Activated T-cell treated with anti-CD3 and anti-CD28 coated beads, Interleukin-2, amount 50 U/mL, for 72 hours (primary cell): ENCODE measurements at regions not wholly inside any gene's neighbourhood (a gene's known extent, or its start where the extent isn't known, plus 50 kb on each side); places are given as distances from the start of the nearest gene placed in this dataset.

ENCODE experiments used
- ATAC-seq, 2 donors: fragments of 150-1000 bp; cut with Tn5 transposase; replicated peaks in 1 of 2; 2 replicates each; pipeline ENCODE4 v1.10.0; 2021; ENCODE audit warnings: moderate library complexity in 2 of 2, mild to moderate bottlenecking in 1 of 2
- DNase-seq, 2 donors: peaks; one replicate each; pipeline ENCODE4 v3.0.0; 2021 to 2022; ENCODE audit warnings: mixed read lengths in 1 of 2
- H3K27ac Mint-ChIP-seq: one replicate; pipeline ENCODE4 v1.8.0; 2022; ENCODE audit warnings: mild to moderate bottlenecking, moderate library complexity, mixed read lengths
- H3K27me3 Mint-ChIP-seq: one replicate; pipeline ENCODE4 v1.8.0; 2022; ENCODE audit warnings: low read depth, mixed read lengths
- H3K36me3 Mint-ChIP-seq, 2 donors: one replicate each; pipeline ENCODE4 v1.8.0; 2022; ENCODE audit warnings: mixed read lengths in 2 of 2, mild to moderate bottlenecking in 1 of 2; ENCODE audit not compliant: insufficient read depth in 2 of 2
- H3K4me1 Mint-ChIP-seq: one replicate; pipeline ENCODE4 v1.8.0; 2022; ENCODE audit warnings: low read depth, mixed read lengths
- H3K4me3 Mint-ChIP-seq, 2 donors: one replicate each; pipeline ENCODE4 v1.8.0; 2022; ENCODE audit warnings: mild to moderate bottlenecking in 2 of 2, mixed read lengths in 2 of 2, moderate library complexity in 2 of 2
- H3K9me3 Mint-ChIP-seq, 2 donors: one replicate each; pipeline ENCODE4 v1.8.0; 2022; ENCODE audit warnings: mixed read lengths in 2 of 2

GRCh38 chr14:71472356-71473340, 459.6 kb upstream of the RGS6 start:
- no peak for DNase-seq
- H3K9me3 Mint-ChIP-seq: peaks cover 2 to 6% of the 10 kb centered on the region in 2 donors
- no peaks in the 10 kb centered on the region for H3K27me3 Mint-ChIP-seq
- peak overlapping the region in 1 of 2 donors; percentile 59 for H3K4me3 Mint-ChIP-seq
- H3K4me1 Mint-ChIP-seq: peaks cover 64% of the 10 kb centered on the region
- no peak overlapping the region for H3K27ac Mint-ChIP-seq
- peak; percentile 74 to 76 for ATAC-seq
- peaks cover 5 to 6% of the 10 kb centered on the region in 2 donors for H3K36me3 Mint-ChIP-seq

GRCh38 chr14:71473843-71474242, 458.4 kb upstream of the RGS6 start:
- Mint-ChIP-seq H3K27me3 (no peaks in the 10 kb centered on the region), H3K36me3 (no peaks in the 10 kb centered on the region)

GRCh38 chr14:71474301-71475265, 457.6 kb upstream of the RGS6 start:
- DNase-seq (no peak), ATAC-seq (no peak)
- no peaks in the 10 kb centered on the region for H3K27me3 Mint-ChIP-seq
- no peak overlapping the region for H3K4me3 Mint-ChIP-seq
- H3K4me1 Mint-ChIP-seq: peaks cover 77% of the 10 kb centered on the region
- no peaks in the 10 kb centered on the region for H3K9me3 Mint-ChIP-seq
- no peaks in the 10 kb centered on the region for H3K36me3 Mint-ChIP-seq
- no peak overlapping the region for H3K27ac Mint-ChIP-seq

More at GRCh38 chr14:71473843-71474242, 458.4 kb upstream of the RGS6 start:
- peak overlapping the region; percentile 2 for H3K27ac Mint-ChIP-seq
- peaks cover 75% of the 10 kb centered on the region for H3K4me1 Mint-ChIP-seq
- H3K9me3 Mint-ChIP-seq: no peaks in the 10 kb centered on the region
- DNase-seq (no peak), ATAC-seq (no peak)
- no peak overlapping the region for H3K4me3 Mint-ChIP-seq

GRCh38 chr14:71475916-71476315, 456.3 kb upstream of the RGS6 start:
- no peaks in the 10 kb centered on the region for H3K9me3 Mint-ChIP-seq
- peak in 1 of 2 donors; percentile 15 for DNase-seq
- no peak overlapping the region for H3K4me3 Mint-ChIP-seq
- ATAC-seq: peak; percentile 70 to 73
- no peak overlapping the region for H3K27ac Mint-ChIP-seq
- H3K27me3 Mint-ChIP-seq: no peaks in the 10 kb centered on the region
- H3K4me1 Mint-ChIP-seq: peaks cover 69% of the 10 kb centered on the region
- no peaks in the 10 kb centered on the region for H3K36me3 Mint-ChIP-seq

- Mint-ChIP-seq H3K9me3 (no peaks in the 10 kb centered on the region), H3K4me3 (peak overlapping the region; percentile 13 to 20), H3K36me3 (no peaks in the 10 kb centered on the region), H3K27me3 (no peaks in the 10 kb centered on the region), H3K4me1 (peaks cover 50% of the 10 kb centered on the region), H3K27ac (no peak overlapping the region)
- DNase-seq (peak; percentile 9 to 15), ATAC-seq (peak; percentile 39 to 54)
Observed at GRCh38 chr14:71478542-71478941, 453.7 kb upstream of the RGS6 start.

- Mint-ChIP-seq H3K4me3 (no peak overlapping the region), H3K9me3 (no peaks in the 10 kb centered on the region), H3K27me3 (no peaks in the 10 kb centered on the region)
Observed at GRCh38 chr14:71481021-71481654, 451.1 kb upstream of the RGS6 start.

GRCh38 chr14:71482671-71483070, 449.6 kb upstream of the RGS6 start:
- Mint-ChIP-seq H3K27me3 (no peaks in the 10 kb centered on the region), H3K27ac (no peak overlapping the region), H3K36me3 (peaks cover 2 to 3% of the 10 kb centered on the region in 2 donors), H3K4me1 (peaks cover 36% of the 10 kb centered on the region), H3K4me3 (no peak overlapping the region), H3K9me3 (no peaks in the 10 kb centered on the region)
- DNase-seq (no peak), ATAC-seq (no peak)

More at GRCh38 chr14:71481021-71481654, 451.1 kb upstream of the RGS6 start:
- DNase-seq: no peak
- Mint-ChIP-seq H3K27ac (no peak overlapping the region), H3K4me1 (peaks cover 37% of the 10 kb centered on the region), H3K36me3 (peaks cover 0 to 3% of the 10 kb centered on the region in 2 donors)
- ATAC-seq: no peak

- Mint-ChIP-seq H3K9me3 (no peaks in the 10 kb centered on the region), H3K4me3 (no peak overlapping the region), H3K27ac (no peak overlapping the region), H3K36me3 (peaks cover 2 to 3% of the 10 kb centered on the region in 2 donors), H3K4me1 (peaks cover 35% of the 10 kb centered on the region), H3K27me3 (no peaks in the 10 kb centered on the region)
- no peak for ATAC-seq
- DNase-seq: no peak
Observed at GRCh38 chr14:71483154-71483553, 449.1 kb upstream of the RGS6 start.

GRCh38 chr14:71485833-71486232, 446.4 kb upstream of the RGS6 start:
- H3K36me3 Mint-ChIP-seq: peaks cover 2 to 3% of the 10 kb centered on the region in 2 donors
- H3K27me3 Mint-ChIP-seq: no peaks in the 10 kb centered on the region
- H3K4me3 Mint-ChIP-seq: no peak overlapping the region
- ATAC-seq: no peak
- H3K27ac Mint-ChIP-seq: no peak overlapping the region
- no peak for DNase-seq
- H3K4me1 Mint-ChIP-seq: peaks cover 23% of the 10 kb centered on the region
- no peaks in the 10 kb centered on the region for H3K9me3 Mint-ChIP-seq

- H3K27ac Mint-ChIP-seq: no peak overlapping the region
- H3K27me3 Mint-ChIP-seq: no peaks in the 10 kb centered on the region
- no peak overlapping the region for H3K4me3 Mint-ChIP-seq
Observed at GRCh38 chr14:71486279-71486678, 445.9 kb upstream of the RGS6 start.

GRCh38 chr14:71487449-71487848, 444.8 kb upstream of the RGS6 start:
- Mint-ChIP-seq H3K36me3 (peaks cover 2 to 3% of the 10 kb centered on the region in 2 donors), H3K27me3 (no peaks in the 10 kb centered on the region), H3K4me3 (no peak overlapping the region), H3K9me3 (no peaks in the 10 kb centered on the region), H3K4me1 (peaks cover 23% of the 10 kb centered on the region), H3K27ac (no peak overlapping the region)
- ATAC-seq (no peak), DNase-seq (no peak)

More at GRCh38 chr14:71486279-71486678, 445.9 kb upstream of the RGS6 start:
- peaks cover 23% of the 10 kb centered on the region for H3K4me1 Mint-ChIP-seq
- DNase-seq: no peak
- no peaks in the 10 kb centered on the region for H3K9me3 Mint-ChIP-seq
- no peak for ATAC-seq
- peaks cover 2 to 3% of the 10 kb centered on the region in 2 donors for H3K36me3 Mint-ChIP-seq

- H3K27ac Mint-ChIP-seq: no peak overlapping the region
- no peaks in the 10 kb centered on the region for H3K27me3 Mint-ChIP-seq
- ATAC-seq: peak; percentile 28 to 43
- no peak for DNase-seq
- H3K9me3 Mint-ChIP-seq: no peaks in the 10 kb centered on the region
- peaks cover 23% of the 10 kb centered on the region for H3K4me1 Mint-ChIP-seq
- H3K4me3 Mint-ChIP-seq: no peak overlapping the region
- H3K36me3 Mint-ChIP-seq: peaks cover 2 to 3% of the 10 kb centered on the region in 2 donors
Observed at GRCh38 chr14:71487941-71488340, 444.3 kb upstream of the RGS6 start.
